Tibial nerve (tissue), 4 donors: ENCODE measurements at regions not wholly inside any gene's neighbourhood (a gene's known extent, or its start where the extent isn't known, plus 50 kb on each side); places are given as distances from the start of the nearest gene placed in this dataset.

Experiments
- DNase-seq, 2 donors: peaks; one replicate each; pipeline ENCODE4 v3.0.0-alpha.2; 2019; ENCODE audit warnings: low spot score in 2 of 2
- H3K27ac ChIP-seq, 4 donors: fragments of 200-600 bp; sonication (generic) in 3 of 4; one replicate each; pipeline ENCODE4 v1.5.1; 2017 to 2019; ENCODE audit warnings: mild to moderate bottlenecking in 1 of 4
- H3K27me3 ChIP-seq, 2 donors: fragments of 200-600 bp; sonication (generic) in 1 of 2; one replicate each; pipeline versions ENCODE4 v1.5.1 to v1.6.0; 2017 to 2019
- H3K36me3 ChIP-seq, 3 donors: fragments of 200-600 bp; sonication (generic); one replicate each; pipeline ENCODE4 v1.5.1; 2018 to 2019
- H3K4me1 ChIP-seq, 4 donors: fragments of 200-600 bp; sonication (generic) in 3 of 4; one replicate each; pipeline ENCODE4 v1.5.1; 2017 to 2019
- H3K4me3 ChIP-seq, 4 donors: fragments of 200-600 bp; sonication (generic) in 3 of 4; one replicate each; pipeline ENCODE4 v1.5.1; 2017 to 2019; ENCODE audit warnings: mild to moderate bottlenecking in 1 of 4, moderate library complexity in 1 of 4
- H3K9me3 ChIP-seq, 4 donors: fragments of 200-600 bp; sonication (generic) in 3 of 4; one replicate each; pipeline ENCODE4 v1.5.1; 2017 to 2019
- CTCF ChIP-seq, 5 experiments: fragments of 200-600 bp in 3 of 5; fragments of 450-650 bp in 2 of 5; sonication (generic) in 3 of 5; IDR thresholded peaks; one replicate each; pipeline ENCODE4 v1.5.1; 2016 to 2019; ENCODE audit warnings: antibody characterized with exemption in 5 of 5, mild to moderate bottlenecking in 3 of 5, moderate library complexity in 2 of 5
- EP300 ChIP-seq, 2 donors: sonication (generic); formaldehyde crosslinking; IDR thresholded peaks; one replicate each; pipeline ENCODE4 v1.6.1; 2017; ENCODE audit warnings: antibody characterized with exemption in 2 of 2, mild to moderate bottlenecking in 1 of 2
- POLR2A ChIP-seq, 2 donors: fragments of 450-650 bp; IDR thresholded peaks; one replicate each; pipeline ENCODE4 v1.6.1; 2017; ENCODE audit warnings: antibody characterized with exemption in 2 of 2, mild to moderate bottlenecking in 2 of 2, moderate library complexity in 2 of 2
- WGBS, 2 donors: methylation state at CpG; one replicate each; pipeline ENCODE4 v1.1.5; 2018; 5-methylcytosine and 5-hydroxymethylcytosine counted together

DNA sequence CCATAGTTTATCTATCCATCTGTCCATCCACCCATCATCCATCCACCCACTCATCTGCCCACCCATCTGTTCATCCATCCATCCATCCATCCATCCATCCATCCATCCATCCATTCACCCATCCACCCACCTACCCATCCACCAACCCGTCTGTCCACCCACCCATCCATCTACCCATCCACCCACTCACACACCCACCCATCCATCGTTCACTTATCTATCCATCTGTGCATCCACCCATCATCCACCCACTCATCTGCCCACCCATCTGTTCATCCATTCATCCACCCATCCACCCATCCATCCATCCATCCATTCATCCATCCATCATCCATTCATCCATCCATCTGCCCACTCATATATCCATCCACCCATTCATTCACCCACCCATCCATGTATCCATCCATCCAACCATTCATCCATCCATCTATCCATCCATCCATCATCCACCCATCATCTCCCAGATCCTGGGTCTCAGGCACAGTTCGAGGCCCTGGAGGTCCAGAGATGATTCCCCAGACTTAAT is 88.2 kb upstream of the WNT4 start:
- Histone ChIP-seq H3K27me3 (peaks cover 0 to 32% of the 10 kb centered on the region in 2 donors), H3K4me1 (no peaks in the 10 kb centered on the region), H3K27ac (no peak overlapping the region), H3K9me3 (no peaks in the 10 kb centered on the region), H3K36me3 (no peaks in the 10 kb centered on the region), H3K4me3 (no peak overlapping the region)
- no peak for TF ChIP-seq POLR2A (IDR thresholded peaks at IDR 0.05)
- no peak for TF ChIP-seq EP300 (IDR thresholded peaks at IDR 0.05)
- no peak for TF ChIP-seq CTCF (IDR thresholded peaks at IDR 0.05)
- whole genome bisulfite sequencing, 2 donors, result 80 to 83% methylated on average over 3 of the region's 3 CpGs
- DNase-seq, result no peak

DNA sequence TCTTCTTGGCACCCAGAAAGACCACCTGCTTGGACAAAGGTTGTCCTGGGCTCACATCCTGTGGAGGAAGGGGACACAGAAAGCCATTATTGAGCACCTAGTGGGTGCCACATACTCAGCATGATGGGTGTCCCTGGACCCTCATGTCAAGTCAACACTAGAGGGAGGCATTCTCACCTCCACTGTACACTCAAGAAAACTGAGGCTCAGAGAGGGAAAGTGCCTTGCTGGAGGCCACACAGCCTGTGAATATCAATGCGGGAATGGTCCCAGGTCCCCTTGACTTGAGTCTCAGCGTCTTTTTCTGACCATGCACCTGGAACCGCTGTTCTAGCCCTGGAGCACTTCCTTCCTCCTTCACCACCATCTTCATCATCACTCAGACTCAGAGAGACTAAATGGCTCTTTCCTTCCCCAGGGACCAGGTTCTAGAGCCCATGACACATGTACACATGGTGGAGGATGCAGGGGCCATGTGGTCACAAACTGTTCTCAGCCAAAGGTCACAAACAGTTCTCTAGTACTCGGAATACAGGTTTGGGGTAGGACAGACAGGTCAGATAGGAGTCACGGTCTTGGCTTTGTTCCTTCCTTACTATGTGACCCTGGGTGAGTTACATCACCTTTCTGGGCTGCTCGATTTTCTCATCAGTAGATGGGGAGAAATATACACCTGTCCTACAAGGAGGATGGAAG is 89.2 kb upstream of the WNT4 start:
- no peak for DNase-seq
- peaks cover 0 to 32% of the 10 kb centered on the region in 2 donors for H3K27me3 ChIP-seq
- no peak overlapping the region for H3K27ac ChIP-seq
- H3K4me3 ChIP-seq, result no peak overlapping the region
- H3K4me1 ChIP-seq, result no peaks in the 10 kb centered on the region
- WGBS, 2 donors, result 77 to 78% methylated on average over 6 of the region's 6 CpGs
- no peaks in the 10 kb centered on the region for H3K9me3 ChIP-seq
- H3K36me3 ChIP-seq, result no peaks in the 10 kb centered on the region
- no peak for TF ChIP-seq EP300 (IDR thresholded peaks at IDR 0.05)
- TF ChIP-seq POLR2A (IDR thresholded peaks at IDR 0.05), result no peak
- TF ChIP-seq CTCF (IDR thresholded peaks at IDR 0.05), result no peak

GRCh38 chr1:22233222-22233621 is 90.3 kb upstream of the WNT4 start:
- H3K4me1 ChIP-seq, result no peaks in the 10 kb centered on the region
- DNase-seq, result no peak
- no peak overlapping the region for H3K4me3 ChIP-seq
- no peaks in the 10 kb centered on the region for H3K36me3 ChIP-seq
- 78 to 89% methylated on average over 5 of the region's 5 CpGs for WGBS, 2 donors
- H3K27ac ChIP-seq, result no peak overlapping the region
- no peaks in the 10 kb centered on the region for H3K9me3 ChIP-seq
- peaks cover 0 to 32% of the 10 kb centered on the region in 2 donors for H3K27me3 ChIP-seq
- TF ChIP-seq EP300 (IDR thresholded peaks at IDR 0.05), result no peak
- no peak for TF ChIP-seq CTCF (IDR thresholded peaks at IDR 0.05)
- no peak for TF ChIP-seq POLR2A (IDR thresholded peaks at IDR 0.05)

- Histone ChIP-seq H3K9me3 (no peaks in the 10 kb centered on the region), H3K4me1 (no peaks in the 10 kb centered on the region), H3K27ac (no peak overlapping the region), H3K36me3 (no peaks in the 10 kb centered on the region), H3K4me3 (no peak overlapping the region), H3K27me3 (peaks cover 0 to 32% of the 10 kb centered on the region in 2 donors)
- DNase-seq, result no peak
- TF ChIP-seq EP300 (IDR thresholded peaks at IDR 0.05) (no peak), POLR2A (IDR thresholded peaks at IDR 0.05) (no peak), CTCF (IDR thresholded peaks at IDR 0.05) (no peak)
- 42 to 58% methylated on average over 4 of the region's 4 CpGs for WGBS, 2 donors
Measured at GRCh38 chr1:22234476-22235030, 91.7 kb upstream of the WNT4 start.

DNA sequence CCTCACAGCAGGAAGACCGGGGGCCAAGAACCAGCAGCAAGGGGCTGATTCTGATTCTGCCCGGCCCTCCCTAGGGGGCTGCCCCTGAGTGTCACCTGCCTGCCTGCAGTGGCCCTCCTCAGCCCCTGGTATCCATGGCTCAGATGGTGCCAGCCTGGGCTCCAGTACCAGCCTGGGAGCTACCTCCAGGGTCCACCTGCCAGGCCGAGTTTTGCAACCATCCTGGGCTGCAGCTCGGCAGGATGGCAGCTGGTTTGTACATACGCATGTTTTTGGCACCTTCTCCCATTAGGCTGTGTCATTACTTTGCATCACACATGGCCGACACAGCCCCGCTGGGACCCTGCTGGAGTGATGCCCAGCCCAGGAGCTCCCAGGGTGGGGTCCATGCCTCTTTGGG is 93.3 kb upstream of the WNT4 start:
- Histone ChIP-seq H3K27ac (no peak overlapping the region), H3K4me3 (no peak overlapping the region), H3K4me1 (no peaks in the 10 kb centered on the region), H3K36me3 (no peaks in the 10 kb centered on the region), H3K27me3 (peaks cover 0 to 32% of the 10 kb centered on the region in 2 donors), H3K9me3 (no peaks in the 10 kb centered on the region)
- no peak for TF ChIP-seq POLR2A (IDR thresholded peaks at IDR 0.05)
- no peak for TF ChIP-seq EP300 (IDR thresholded peaks at IDR 0.05)
- no peak for TF ChIP-seq CTCF (IDR thresholded peaks at IDR 0.05)
- DNase-seq, result no peak
- WGBS, 2 donors, result 46 to 47% methylated on average over 5 to 7 of the region's 7 CpGs
